GDM1 (cell line): ENCODE measurements at regions not wholly inside any gene's neighbourhood (a gene's known extent, or its start where the extent isn't known, plus 50 kb on each side); places are given as distances from the start of the nearest gene placed in this dataset.
A peak's percentile ranks its signal among the peaks of the same experiment; 100 is the strongest.

Experiments used
- DNase-seq: peaks from one replicate; lab custom pipeline; 2025; lab: John Stamatoyannopoulos, UW

DNA sequence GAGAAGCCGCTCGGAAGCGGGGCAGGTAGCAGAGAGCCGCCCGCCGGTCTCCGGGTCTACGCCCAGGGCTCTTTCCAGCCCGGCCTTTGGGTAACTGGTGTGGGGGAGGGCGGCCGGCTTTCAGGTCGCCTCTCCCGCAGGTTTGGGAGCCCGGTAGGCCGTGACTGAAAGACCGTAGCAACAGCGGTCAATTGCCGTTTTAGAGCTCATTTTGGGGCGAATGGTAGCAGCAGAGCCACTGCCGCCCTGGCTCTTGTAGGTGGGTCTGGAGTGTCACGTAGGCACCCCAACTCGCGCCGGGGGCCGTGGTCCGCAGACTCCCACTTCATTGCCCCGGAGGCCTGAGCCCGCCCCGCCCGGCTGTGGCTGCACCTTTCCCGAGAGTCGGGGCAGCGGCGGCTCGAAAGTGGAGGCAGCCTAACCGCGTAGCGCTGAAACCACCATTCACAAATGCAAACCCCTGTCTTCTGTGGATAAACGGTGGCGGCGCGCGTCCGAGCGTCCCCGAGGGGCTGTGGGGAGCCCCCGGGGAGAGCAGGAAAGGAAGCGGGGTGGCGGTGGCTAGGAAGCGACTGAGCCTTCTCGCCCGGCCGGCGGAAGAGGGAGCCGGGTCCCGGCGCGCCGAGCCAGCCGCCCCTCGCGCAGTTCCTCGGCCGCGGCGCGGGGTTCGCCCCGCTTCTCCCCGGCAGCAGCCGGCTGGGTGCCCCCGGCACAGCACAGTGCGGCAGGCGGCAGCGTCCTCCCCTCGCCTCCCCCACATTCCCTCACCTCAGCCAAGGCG lies 2185.1 kb upstream of the TENM3 start:
- DNase-seq = no peak

DNA sequence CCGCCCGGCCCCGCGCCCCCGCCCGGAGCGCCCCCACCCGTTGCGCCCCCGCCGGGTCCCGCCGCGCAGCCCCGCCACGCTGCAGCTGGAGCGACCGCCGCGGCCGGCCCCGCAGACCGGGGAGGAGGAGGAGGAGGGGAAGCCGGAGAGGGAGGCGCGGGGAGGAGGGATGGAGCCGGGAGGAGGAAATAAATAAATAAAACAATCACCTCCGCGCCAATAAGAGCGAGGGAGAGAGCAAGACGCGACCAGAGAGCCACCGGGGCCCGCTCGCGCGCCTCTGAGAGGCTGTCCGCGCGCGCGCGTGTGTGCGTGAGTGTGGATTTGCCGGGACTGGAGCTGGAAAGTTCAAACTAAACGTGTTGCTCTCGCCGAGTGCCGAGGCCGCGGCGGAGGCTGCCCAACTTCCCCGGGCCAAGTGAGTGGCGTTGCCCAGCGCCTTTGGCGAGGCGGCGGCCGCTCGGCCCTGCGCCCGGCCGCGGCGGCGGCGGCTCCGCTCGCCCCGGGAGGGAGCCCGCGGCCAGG lies 2184.4 kb upstream of the TENM3 start:
- no peak for DNase-seq

DNA sequence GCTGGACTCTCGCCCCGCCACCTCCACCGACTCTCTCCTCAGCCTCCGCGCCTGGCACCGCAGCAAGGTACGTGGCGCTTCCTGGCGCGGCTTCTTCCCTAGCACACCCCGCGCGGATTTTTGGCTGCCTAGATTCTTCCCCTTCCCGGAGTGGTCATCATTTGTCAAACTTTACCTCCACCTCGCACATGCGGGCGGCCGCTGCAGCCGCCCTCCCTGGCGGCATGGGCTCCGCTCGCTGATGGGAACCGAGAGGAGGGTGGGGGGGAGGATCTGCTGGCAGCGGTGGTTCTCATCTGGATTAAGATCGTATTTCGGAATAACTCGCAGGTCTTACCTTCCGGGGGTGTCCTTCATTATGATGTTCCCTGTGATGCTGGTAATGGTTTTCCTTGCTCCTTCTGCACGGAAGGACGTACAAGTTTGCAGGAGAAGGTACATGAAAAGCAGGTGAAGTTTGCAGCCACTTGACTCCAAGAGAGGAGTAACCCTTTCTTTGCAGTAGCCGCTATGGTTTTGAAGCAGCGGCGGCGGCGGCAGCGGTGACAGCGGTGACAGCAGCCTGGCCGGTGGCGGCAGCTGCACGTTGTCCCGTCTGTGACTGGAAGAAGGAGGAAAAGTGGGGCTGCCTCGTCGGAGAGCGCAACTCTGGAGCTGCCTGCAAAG lies 2183.9 kb upstream of the TENM3 start:
- no peak for DNase-seq

DNA sequence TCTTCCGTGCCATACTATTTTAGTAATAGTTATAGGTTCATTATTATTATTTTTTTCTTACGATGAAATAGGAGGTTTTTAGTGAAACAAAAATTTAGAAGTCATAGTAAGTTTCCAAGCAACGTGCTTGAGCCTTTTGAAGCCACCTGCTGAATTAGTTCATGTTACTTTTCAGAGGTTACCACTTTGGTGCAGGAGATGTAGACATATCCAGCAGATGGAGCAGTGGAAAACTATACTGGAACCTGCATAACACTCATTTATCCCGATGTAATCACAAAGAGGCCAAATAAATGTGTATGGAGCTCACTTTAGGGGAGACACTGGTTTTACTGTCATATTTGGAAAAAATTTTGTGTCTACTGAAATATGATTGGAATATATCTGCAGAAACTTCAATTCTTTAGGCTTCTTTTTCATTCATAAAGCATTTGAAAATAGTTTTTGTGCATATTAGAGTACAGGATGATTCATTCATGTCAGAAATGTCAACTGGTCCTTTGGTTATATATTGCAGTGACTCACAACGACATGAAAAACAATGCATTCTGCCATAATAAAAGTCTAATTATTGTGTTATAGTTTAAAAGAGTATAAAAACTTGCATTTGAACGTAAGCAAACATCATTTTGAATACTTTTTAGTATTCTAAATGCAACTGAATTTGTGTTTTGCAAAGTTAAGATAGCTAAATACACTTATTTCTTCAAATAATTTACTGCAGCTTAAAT lies 2182.9 kb upstream of the TENM3 start:
- DNase-seq = no peak

DNA sequence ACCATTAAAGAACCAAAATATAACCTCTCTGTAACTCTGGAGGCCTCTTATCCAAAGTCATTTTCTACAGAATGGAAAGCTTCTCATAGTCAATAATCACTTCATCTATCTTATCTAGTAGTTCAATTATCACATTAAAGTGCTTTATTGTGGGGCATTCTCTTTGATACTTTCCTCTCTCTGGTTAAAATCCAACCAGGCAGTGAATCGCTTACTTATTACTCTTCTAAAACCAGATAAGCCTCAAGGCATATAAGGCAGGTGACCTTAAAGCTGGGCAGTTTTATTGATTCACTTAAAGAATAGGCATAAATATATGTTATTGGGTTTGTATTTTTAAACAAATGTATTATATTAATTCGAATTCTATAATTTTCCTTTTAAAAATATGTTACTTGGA lies 2162.1 kb upstream of the TENM3 start:
- DNase-seq = no peak

DNA sequence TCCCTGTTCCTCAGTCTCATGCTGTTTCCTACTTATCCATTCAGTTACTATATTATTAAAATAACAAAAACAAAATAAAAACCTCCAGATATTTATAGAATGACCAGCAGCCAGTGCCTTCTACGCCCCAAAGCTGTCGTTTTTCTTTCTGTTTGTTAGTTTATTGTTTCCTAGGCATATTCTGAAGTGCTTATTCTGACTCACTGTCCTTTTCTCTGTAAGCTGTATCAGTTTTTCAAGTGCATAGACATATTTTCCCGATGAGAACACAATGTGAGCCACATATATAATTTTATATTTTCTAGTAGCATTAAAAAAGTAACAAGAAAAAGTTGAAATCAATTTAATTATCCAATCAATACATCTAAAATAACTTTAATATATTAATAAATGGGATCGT lies 2158.6 kb upstream of the TENM3 start:
- no peak for DNase-seq

DNA sequence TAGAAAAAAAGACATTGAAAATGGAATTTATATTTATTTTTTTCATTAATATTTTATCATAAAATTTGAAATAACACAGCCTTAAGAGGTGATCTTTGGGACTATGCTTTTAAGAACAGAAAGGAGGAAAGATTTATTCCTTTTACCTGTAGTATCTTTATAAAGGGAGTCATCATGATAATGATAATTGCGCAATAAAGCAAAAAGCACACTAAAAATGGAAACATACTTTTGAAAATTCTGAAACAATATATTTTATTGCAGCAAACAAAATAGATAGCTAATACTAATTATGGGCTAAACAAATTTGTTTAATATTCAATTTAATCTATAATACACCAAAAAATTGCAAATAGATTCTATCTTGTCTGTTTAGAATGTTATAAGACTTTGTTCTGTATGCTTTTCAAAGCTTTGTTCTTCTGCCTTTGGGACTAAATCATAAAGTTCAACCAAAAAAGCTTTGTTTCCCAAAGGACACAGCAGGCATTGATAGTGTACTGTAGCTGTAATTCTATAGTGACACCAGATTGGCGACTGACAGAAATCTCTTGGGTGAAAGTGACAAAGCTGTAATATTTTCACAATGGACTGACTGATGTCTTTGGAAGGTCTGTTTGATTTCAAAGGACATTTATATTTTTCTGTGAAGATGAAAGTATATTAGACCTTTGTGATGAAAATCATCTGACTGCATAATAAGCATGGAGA lies 2156.6 kb upstream of the TENM3 start:
- DNase-seq = no peak

DNA sequence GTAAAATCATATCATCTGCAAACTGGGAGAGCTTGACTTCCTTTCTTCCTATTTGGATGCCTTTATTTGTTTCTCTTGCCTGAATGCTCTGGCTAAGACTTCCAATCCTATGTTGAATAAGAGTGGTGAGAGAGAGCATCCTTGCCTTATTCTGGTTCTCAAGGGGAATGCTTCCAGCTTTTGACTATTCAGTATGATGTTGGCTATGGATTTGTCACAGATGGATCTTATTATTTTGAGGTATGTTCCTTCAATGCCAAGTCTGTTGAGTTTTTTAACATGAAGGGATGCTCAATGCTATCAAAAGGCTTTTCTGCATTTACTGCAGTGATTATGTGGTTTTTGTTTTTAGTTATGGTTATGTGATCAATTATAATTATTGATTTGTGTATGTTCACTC lies 2144.6 kb upstream of the TENM3 start:
- no peak for DNase-seq

DNA sequence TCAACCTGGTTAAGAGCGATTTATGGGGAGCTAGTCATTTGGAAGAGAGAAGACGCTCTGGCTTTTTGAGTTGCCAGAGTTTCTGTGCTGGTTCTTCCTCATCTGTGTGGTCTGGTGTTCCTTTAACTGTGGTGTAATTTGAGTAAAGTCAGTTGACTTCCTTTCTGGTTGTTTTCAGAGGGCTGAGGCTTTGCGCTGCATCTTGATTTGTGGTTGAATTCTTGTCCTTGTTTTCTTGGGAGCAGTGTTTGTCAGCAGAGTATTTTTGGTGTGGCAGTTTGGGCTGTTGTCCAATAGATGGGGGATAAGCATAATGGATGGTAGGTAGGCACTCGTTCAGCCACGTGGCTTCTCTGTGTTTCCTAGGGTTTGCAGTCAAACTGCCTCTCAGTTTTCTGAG lies 2143.2 kb upstream of the TENM3 start:
- peak; percentile 9 for DNase-seq

DNA sequence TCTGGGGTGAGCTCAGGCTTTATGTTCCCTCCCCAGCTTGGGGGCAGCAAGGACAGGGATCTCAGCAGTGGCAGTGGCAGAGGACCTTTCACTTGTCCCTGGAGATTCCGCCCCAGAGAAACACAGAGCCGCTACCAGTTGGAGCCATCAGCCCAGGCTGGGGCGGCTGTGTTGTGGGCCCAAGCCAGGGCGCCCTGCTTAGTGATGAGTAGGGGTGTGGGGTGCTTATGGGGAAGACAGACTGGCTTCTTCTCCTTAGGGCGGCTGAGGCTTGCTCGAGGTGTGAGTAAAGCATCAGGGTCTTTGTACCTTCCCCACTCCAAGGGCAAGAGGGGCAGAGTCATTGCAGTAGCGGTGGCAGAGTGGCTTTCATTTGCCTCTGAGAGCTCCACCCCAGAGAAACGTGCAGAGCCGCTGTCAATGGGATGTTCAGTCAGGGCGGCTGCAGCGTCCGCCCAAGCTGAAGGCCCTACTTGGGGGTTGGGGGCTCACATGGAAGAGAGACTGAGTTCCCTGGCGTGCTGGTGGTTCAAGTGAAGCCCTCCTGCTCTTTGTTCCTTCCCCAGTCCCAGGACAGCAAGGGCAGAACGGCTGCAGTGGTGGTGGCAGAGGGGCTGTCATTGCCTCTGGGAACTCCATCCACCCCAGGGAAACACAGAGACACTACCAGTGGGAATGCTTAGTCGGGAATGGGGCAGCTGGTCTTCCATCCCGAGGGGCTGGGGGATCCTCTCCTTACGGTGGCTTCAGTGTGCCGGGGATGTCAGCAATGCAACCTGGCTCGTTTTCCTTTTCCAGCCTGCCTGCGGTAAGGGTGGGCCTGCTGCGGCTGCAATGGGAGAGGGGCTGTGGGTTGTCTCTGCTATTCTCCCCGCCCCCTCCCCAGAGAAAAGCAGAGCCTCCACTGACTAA lies 2142.5 kb upstream of the TENM3 start:
- no peak for DNase-seq

DNA sequence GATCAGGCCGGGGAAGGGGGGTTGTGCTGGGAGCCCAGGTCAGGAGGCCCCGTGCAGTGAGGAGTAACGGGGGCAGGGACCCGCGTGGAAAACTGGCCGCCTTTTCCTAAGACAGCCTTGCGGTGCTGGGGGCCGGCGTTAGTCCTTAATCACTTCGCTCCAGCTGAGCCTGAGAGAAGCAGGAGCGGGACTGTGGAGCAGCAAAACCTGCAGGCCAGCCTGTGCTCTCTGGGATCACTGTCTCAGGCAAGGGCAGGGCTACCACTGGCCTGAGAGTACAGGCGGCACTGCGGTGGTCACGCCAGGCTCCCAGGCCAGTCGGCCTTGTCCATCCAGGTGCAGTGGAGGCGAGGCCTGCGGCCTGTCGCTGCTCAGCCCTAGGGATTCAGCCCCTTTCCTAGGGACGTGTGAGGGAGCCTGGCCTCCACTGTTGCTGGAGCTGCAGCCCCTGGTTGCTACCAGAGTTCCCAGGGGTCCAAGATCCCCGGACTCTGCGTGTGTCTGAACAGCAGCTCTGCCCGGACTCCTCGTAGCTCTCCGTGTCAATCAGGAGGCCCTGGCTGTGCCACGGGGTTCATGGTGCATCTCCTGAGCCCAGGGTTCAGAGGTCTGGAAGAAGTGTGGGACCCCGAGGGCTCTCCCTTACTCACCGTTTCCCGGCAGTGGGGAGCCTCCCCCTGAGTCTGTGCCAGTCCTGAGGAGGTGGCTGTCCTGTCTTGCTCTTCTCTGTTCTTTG lies 2141.7 kb upstream of the TENM3 start:
- DNase-seq = no peak

DNA sequence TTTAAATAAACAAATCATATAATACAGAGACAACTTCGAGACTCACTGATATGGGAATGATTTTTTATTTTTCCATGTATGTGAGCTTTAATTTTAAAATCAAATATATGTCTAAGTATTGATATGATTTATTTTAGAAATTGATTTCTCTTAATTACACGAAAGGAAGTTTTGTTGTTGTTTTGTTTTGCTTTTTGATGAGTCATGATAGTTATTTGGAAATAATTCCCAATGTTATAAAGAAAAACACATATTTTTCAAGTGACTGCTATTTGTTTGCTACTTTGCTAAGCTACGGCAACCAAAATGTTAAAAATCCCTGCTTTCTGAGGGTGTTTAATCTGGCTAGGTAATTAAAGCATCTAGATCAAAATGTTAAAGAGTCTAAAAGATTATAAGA lies 2139.4 kb upstream of the TENM3 start:
- no peak for DNase-seq

DNA sequence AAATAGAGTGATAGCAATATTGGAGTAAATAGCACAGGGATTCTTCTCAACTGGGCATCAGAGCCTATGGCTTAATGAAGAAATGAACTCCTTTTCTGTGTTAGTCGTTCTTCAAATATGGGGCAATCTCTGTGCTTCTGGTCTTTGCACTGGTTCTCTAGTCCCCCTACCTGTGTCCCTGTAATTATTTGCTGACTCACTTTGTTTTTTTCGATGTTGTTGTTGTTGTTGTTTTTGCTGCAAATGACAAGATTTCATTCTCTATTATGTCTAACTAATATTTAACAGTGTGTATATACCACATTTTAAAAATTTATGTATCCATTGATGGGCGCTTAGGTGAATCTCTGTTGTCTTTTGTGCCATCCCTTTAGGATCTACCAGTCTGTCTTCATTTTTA lies 2137.8 kb upstream of the TENM3 start:
- DNase-seq = no peak

DNA sequence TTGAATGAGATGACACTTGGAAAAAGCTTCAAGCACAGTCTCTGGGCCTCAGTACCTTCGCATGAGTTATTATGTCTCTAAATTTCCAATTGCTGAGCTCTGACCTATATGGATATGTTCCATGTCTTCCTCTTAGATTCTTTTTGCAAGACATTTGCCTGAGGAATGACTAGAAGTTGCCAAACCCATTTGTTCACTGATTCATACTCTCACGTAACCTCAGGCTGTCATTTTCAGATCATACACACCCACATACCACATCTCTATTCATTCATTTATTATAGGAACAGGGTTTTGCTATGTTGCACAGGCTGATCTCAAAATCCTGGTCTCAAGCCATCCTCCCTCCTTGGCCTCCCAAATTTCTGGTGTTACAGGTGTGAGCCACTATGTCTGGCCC lies 2137.1 kb upstream of the TENM3 start:
- DNase-seq = no peak

DNA sequence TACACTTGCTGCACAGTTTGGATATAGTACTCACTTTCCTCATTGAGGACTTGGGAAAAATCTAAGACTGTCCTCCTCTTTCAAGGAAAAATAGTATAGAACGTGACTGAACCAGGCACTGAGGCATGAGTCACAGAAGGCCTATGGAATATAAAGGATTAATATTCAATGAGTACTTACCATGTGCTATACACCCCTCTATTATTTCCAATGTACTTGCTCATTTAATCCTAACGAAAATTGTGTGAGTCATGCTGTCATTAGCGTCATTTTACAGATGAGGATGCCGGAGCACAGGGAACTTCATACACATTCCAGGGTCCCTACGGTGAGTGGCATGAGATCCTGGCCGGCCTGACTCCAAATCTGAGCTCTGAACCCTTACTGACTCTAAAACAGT lies 2136.2 kb upstream of the TENM3 start:
- DNase-seq = no peak

DNA sequence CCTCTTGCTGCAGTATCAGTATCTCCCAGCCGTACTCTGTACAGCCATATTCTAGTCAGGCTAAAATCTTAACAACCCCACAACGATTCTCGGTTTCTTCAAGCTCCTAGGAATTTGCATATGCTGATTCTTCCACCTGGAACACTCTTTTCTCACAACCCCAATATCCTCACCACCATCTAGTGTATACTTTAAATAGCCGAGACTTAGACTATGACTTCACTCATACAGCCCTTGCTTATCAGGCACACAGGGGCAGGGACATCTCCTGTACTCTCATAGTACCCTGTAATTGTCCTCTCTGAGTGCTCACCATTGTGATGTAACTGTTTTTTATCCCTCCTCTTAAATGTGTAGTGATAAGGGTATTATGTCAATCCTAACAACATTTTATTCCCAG lies 2126.4 kb upstream of the TENM3 start:
- no peak for DNase-seq

DNA sequence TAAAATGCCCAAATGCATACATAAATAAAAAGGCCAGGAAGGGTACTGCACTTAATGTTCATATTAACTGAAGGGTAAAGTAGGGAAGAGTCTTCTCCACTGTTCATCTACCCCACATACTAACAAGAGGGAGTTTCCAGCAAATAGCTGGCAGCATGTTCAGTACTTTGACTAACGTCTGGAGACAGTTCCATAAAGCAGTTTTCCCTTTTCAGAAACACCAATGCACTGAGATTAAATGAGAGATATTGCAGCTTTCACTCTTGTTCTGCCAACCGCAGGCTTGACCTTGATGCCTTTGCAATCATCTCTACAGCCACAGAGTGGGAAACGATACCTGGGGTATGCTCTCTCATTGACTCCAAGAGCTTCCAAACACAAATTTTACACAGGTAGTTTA lies 2123.1 kb upstream of the TENM3 start:
- DNase-seq = no peak

DNA sequence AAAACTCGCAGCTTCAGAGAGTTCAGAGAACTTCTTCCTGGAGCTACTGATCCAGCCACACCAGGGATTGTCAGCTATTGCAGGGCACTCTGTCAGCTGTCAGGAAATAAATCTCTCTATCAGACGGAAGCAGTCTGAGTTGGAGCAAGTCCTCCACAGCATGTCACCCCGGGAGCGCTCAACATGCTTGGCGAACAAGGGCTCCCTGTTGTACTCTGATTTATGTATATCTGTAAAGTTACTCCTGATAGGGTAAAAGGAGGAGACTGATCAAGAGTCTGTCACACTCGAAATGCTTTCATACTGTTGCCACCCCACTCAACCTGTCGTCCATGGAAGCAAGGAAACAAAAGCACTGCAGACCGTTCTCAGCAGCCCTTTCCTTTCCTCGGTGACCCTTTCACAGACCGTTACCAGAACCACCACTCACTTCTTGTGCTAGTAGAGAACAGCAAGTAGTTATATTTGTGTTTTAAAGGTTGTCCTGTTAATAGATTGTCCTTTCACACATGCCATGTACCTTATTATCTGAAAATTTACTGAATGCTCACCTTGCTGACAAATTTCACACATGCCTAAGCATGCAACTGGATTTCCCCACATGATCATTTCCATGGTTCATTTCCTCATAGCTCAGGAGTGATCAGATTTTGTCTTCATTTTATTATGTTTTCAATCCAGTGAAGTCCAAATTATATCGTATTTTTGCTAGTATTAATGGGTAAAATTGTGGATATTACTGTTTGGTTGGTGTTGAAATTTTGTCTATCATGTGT lies 2108.9 kb upstream of the TENM3 start:
- no peak for DNase-seq

DNA sequence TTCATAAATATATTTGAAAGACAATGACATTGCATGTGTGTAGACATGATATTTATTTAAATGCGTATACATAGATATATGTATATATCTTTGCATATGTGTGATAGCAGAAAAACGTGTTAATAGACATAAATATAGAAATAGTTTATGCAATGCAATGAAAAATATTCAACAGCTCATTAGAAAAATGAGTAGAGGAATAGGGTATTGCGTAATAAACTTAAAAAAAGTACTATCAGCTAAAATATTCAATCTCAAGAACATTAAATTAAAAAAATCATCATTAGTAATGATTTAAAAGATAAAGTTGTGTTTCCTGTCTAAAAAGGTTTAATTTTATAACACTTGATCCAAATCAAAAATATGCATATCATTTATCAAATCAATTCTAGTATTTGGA lies 2101.5 kb upstream of the TENM3 start:
- no peak for DNase-seq

DNA sequence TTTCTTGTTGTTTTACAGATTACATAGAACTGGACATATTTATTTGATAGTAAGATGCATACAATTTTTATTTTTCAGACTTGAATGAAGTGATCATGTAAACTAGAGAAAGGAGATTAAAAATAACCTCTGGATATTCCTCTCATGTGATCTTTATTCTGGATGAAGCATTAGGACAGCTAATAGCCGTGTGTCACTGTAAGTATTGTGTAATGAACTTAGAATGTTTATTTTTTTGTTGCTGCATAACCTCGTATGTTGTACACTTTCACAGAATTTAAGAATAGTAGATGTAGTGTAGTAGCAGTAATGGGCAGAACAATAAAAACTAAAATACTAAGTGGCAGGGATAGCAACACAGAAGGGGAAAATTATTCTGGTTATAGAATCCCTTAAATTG lies 2094.5 kb upstream of the TENM3 start:
- no peak for DNase-seq
